AG09319 (cell line): ENCODE measurements at regions not wholly inside any gene's neighbourhood (a gene's known extent, or its start where the extent isn't known, plus 50 kb on each side); places are given as distances from the start of the nearest gene placed in this dataset.
"Not testable (repeated sequence)": the region's sequence is repeated elsewhere in the genome, so short reads cannot be mapped to it uniquely, and the experiment has no call there.

Source experiments
- DNase-seq: peaks from one replicate; pipeline ENCODE4 v3.0.0-alpha.2; 2010; ENCODE audit warnings: low read depth; ENCODE audit errors: extremely low read depth
- TF ChIP-seq, protein P1 (sequence below): IDR thresholded peaks from 2 replicates; pipeline ENCODE4 v1.5.1; 2011; ENCODE audit warnings: low read depth, mild to moderate bottlenecking, inconsistent platforms, low read length, moderate library complexity

DNA sequence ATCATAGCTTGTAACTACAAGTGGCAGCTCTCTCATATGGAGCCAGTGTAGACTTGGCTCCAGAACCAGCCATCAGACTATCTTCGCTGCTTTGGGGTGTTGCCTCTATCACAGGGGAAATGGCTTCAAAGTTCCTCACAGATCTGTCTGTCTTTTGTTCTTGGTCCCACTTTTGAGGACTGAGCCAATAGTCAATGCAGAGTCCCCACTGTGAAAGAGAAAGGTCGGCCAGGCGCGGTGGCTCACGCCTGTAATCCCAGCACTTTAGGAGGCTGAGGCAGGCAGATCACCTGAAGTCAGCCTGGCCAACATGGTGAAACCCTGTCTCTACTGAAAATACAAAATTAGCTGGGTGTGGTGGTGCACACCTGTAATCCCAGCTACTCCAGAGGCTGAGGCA lies 86.9 kb upstream of the FZD7 start:
- DNase-seq = not testable (repeated sequence)

DNA sequence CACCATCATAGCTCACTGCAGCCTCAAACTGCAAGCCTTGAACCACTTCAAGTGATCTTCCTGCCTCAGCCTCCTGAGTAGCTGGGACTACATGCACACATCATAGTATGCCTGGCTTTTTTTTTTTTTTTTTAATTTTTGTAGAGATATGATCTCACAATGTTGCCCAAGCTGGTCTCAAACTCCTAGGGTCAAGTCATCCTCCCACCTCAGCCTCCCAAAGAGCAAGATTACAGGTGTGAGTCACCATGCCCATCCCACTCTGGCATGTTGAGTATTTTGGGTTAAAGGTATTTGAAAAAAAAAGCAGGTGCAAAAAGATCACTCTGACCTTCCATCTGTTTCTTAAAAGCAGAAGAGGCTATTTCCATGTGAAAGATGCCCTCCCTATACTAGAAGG lies 86.4 kb upstream of the FZD7 start:
- DNase-seq = no peak
- TF ChIP-seq, protein P1, sequence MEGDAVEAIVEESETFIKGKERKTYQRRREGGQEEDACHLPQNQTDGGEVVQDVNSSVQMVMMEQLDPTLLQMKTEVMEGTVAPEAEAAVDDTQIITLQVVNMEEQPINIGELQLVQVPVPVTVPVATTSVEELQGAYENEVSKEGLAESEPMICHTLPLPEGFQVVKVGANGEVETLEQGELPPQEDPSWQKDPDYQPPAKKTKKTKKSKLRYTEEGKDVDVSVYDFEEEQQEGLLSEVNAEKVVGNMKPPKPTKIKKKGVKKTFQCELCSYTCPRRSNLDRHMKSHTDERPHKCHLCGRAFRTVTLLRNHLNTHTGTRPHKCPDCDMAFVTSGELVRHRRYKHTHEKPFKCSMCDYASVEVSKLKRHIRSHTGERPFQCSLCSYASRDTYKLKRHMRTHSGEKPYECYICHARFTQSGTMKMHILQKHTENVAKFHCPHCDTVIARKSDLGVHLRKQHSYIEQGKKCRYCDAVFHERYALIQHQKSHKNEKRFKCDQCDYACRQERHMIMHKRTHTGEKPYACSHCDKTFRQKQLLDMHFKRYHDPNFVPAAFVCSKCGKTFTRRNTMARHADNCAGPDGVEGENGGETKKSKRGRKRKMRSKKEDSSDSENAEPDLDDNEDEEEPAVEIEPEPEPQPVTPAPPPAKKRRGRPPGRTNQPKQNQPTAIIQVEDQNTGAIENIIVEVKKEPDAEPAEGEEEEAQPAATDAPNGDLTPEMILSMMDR = no peak

DNA sequence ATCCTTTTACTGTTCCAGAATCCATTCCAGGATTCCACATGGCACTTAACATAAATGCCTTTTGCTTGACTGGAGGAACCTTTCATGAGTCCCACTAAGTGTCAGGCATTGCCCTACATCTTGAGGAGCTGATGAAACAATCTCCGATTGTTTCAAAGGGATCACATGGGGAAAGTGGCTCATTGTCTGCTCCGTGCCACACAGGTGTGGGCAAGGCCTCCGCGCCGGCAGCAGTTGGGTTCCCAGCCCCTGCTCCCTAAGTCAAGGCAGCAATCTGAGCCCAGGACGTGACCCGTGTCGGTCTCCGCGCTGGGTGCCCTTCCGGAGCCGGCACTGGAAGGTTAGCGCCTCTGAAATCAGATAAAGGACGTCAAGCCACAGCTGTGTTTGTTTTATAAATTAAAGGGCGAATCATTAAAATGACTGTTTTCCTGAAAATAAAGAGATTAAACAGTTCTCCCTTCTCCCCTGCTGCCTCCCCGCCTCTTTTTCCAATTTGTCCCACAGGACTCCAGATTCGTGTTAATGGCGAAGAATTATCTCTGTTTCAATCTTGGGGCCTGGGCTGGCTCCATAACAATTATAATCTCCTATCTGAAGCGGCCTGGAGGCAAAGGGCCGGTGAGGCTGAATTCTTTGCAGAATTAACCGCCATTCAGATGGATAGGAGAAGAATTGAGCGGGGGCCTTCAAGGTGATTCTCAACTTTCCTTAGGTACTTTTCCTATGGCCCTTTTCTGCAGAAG lies 84.3 kb upstream of the FZD7 start:
- TF ChIP-seq, protein P1 = no peak
- no peak for DNase-seq

DNA sequence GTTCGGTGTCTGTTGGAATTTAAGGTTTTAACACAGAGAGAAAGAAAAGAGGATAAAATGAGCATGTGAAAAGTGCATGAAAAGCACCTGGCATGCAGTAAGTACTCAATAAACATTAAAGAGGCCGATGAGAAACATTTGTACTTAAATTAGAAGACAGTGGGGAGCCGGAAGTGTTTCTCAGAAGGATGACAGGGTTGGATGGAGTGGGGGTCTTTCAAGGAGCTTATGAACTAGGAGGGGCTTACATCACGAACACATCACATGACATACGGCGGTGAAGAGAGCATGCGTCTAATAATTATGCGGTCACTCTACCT lies 83.8 kb upstream of the FZD7 start:
- DNase-seq = no peak
- TF ChIP-seq, protein P1 = no peak

DNA sequence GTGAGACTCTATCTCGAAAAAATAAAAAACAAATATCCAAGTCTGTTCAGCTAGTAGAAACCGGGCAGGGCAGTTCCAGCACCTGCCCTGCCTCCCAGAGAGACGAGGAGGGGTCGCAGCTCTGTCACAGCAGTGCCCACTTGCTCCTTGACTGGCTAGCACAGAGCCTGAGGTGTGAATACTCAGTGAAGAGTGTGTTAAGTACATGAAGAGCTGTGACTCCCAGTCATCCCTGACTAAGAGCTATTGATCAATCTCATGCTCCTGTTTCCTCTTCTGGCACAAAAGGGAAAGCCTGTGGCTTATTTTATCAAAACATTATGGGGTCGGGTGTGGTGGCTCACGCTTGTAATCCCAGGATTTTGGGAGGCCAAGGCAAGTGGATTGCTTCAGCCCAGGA lies 83.0 kb upstream of the FZD7 start:
- DNase-seq = no peak
- TF ChIP-seq, protein P1 = no peak

DNA sequence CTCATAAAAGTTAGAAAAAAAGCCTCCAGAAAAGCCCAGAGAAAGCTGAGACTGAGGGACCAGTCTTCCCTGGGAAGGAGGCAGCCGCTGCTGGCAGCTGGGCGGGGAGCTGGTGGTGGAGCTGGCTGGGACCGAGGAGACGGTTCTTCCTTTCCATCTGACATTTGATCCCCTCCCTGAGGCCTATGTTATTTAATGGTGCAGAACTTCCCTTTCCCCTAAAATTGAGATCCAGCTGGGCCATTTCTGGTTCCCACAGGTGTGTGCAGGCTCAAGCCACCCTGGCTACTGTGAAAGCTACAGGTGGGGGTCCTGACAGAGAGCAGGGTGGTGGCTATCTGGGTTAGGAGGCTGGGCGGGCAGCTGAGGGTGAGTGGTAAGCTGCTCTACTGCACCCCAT lies 81.5 kb upstream of the FZD7 start:
- no peak for DNase-seq
- TF ChIP-seq, protein P1 = no peak

DNA sequence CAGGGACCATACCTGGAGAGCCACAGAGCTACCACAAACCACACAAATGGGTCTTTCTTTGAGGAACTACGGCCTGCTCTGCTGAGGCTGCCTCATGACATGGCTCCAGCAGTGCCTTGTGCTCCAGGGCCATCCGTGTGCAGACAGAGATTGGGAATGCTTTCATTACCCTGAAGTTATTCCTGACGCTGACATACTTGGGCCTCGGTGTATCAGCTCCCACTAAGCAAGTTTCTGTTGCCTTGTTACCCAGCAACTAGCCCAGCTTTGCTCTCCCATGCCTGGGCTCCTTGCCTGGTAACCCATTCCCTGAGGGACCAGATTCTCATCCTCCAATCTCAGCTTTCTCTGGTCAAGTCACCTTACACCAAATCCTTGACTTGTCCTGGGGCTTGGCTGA lies 80.3 kb upstream of the FZD7 start:
- DNase-seq = no peak
- TF ChIP-seq, protein P1 = no peak

DNA sequence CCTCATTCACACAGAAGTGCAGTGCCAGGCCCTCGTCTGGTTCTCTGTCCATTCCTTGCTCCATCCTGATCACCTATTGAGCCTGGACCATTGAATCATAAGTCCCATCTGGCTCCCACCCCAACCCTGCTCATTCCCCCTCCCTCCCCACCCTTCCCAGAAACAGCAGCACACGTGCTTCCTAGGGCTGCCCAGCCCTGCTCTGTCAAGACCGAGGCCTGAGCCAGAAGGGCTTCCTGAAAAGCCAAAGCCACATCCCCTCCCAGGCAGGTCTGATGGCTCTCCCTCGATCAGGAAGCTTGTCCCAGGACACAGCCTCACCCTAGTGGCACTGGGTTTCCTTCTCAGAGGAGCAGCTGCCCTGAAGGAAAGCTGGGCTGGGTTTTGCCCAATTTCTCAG lies 79.8 kb upstream of the FZD7 start:
- no peak for DNase-seq
- TF ChIP-seq, protein P1 = no peak
